ENCODE measurements at regions not wholly inside any gene's neighbourhood (a gene's known extent, or its start where the extent isn't known, plus 50 kb on each side); places are given as distances from the start of the nearest gene placed in this dataset.

DNA sequence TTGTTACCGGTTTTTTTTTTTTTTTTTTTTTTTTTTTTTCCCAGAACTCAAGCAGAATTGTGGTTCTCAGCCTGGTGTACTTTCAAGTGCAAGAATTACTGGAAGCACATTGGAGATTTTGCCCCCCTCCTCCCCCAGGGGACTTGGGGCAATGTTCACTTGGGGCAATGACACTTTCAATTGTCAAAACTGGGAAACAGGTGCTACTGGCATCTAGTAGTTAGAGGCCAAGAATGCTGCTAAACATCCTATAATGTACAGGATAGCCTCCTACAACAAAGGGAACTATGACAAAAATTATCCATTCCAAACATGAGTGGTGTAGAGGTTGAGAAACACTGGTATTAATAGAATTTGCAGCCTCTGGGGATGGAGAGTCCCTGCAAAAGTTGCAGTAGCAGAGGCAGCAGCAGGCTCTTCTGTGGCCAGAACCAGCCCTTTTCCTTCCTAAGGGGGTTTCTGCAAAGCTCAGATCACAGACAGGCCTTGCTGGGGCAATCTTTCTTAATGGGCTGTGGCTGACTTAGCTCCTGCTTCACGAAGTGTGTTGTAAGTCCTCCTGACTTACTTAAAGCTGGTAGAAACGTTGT is 144.3 kb upstream of the MRPS22 start:
- TF ChIP-seq, protein P1, sequence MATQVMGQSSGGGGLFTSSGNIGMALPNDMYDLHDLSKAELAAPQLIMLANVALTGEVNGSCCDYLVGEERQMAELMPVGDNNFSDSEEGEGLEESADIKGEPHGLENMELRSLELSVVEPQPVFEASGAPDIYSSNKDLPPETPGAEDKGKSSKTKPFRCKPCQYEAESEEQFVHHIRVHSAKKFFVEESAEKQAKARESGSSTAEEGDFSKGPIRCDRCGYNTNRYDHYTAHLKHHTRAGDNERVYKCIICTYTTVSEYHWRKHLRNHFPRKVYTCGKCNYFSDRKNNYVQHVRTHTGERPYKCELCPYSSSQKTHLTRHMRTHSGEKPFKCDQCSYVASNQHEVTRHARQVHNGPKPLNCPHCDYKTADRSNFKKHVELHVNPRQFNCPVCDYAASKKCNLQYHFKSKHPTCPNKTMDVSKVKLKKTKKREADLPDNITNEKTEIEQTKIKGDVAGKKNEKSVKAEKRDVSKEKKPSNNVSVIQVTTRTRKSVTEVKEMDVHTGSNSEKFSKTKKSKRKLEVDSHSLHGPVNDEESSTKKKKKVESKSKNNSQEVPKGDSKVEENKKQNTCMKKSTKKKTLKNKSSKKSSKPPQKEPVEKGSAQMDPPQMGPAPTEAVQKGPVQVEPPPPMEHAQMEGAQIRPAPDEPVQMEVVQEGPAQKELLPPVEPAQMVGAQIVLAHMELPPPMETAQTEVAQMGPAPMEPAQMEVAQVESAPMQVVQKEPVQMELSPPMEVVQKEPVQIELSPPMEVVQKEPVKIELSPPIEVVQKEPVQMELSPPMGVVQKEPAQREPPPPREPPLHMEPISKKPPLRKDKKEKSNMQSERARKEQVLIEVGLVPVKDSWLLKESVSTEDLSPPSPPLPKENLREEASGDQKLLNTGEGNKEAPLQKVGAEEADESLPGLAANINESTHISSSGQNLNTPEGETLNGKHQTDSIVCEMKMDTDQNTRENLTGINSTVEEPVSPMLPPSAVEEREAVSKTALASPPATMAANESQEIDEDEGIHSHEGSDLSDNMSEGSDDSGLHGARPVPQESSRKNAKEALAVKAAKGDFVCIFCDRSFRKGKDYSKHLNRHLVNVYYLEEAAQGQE (tag by site-specific recombination; IDR thresholded peaks at IDR 0.05), result no peak
- TF ChIP-seq, protein P2, sequence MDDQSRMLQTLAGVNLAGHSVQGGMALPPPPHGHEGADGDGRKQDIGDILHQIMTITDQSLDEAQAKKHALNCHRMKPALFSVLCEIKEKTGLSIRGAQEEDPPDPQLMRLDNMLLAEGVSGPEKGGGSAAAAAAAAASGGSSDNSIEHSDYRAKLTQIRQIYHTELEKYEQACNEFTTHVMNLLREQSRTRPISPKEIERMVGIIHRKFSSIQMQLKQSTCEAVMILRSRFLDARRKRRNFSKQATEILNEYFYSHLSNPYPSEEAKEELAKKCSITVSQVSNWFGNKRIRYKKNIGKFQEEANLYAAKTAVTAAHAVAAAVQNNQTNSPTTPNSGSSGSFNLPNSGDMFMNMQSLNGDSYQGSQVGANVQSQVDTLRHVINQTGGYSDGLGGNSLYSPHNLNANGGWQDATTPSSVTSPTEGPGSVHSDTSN (CRISPR knock-in tag; IDR thresholded peaks at IDR 0.05), result no peak
- TF ChIP-seq SALL2 (tag by site-specific recombination; IDR thresholded peaks at IDR 0.05; ENCODE audit: borderline replicate concordance) (no peak), ZBTB1 (tag by site-specific recombination; IDR thresholded peaks at IDR 0.05) (no peak)
- TF ChIP-seq, protein P3, sequence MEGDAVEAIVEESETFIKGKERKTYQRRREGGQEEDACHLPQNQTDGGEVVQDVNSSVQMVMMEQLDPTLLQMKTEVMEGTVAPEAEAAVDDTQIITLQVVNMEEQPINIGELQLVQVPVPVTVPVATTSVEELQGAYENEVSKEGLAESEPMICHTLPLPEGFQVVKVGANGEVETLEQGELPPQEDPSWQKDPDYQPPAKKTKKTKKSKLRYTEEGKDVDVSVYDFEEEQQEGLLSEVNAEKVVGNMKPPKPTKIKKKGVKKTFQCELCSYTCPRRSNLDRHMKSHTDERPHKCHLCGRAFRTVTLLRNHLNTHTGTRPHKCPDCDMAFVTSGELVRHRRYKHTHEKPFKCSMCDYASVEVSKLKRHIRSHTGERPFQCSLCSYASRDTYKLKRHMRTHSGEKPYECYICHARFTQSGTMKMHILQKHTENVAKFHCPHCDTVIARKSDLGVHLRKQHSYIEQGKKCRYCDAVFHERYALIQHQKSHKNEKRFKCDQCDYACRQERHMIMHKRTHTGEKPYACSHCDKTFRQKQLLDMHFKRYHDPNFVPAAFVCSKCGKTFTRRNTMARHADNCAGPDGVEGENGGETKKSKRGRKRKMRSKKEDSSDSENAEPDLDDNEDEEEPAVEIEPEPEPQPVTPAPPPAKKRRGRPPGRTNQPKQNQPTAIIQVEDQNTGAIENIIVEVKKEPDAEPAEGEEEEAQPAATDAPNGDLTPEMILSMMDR (tag by site-specific recombination; IDR thresholded peaks at IDR 0.05), result no peak
